Right ventricle myocardium inferior (tissue), 1 donor: ENCODE measurements at regions not wholly inside any gene's neighbourhood (a gene's known extent, or its start where the extent isn't known, plus 50 kb on each side); places are given as distances from the start of the nearest gene placed in this dataset.

Experiments used
- ATAC-seq: fragments of 200-7000 bp; cut with Tn5 transposase; one replicate; pipeline ENCODE4 v1.9.1; 2020; ENCODE audit warnings: mild to moderate bottlenecking, moderate library complexity
- DNase-seq: peaks from one replicate; pipeline ENCODE4 v3.0.0; 2021; ENCODE audit errors: missing footprints
- intact Hi-C: fragments of 100-400 bp; cut with DNase I; formaldehyde crosslinking; loops from one replicate; pipeline ENCODE4 v1.11.0; 2022
- donor health status: DM: no; HTN: yes; CAD: no; lungs with severe emphysema.

GRCh38 chr15:70531576-70531975, 231.8 kb downstream of the UACA start:
- ATAC-seq (no peak), DNase-seq (no peak)
- intact Hi-C loops, result no loop called here

GRCh38 chr15:70530906-70531305, 232.5 kb downstream of the UACA start:
- no peak for ATAC-seq
- intact Hi-C loops, result no loop called here
- DNase-seq, result no peak

GRCh38 chr15:70530503-70530902, 232.9 kb downstream of the UACA start:
- ATAC-seq, result peak; percentile 61
- no peak for DNase-seq
- intact Hi-C loops, result no loop called here

- ATAC-seq (peak; percentile 80), DNase-seq (no peak)
- intact Hi-C loops, result no loop called here
Observed at GRCh38 chr15:70530017-70530499, 233.3 kb downstream of the UACA start.

GRCh38 chr15:70528816-70529215, 234.5 kb downstream of the UACA start:
- intact Hi-C loops, result no loop called here
- DNase-seq (no peak), ATAC-seq (no peak)

GRCh38 chr15:70528270-70528706, 235.1 kb downstream of the UACA start:
- intact Hi-C loops, result no loop called here
- DNase-seq (no peak), ATAC-seq (no peak)

GRCh38 chr15:70526974-70527325, 236.4 kb downstream of the UACA start:
- DNase-seq (no peak), ATAC-seq (no peak)
- intact Hi-C loops, result no loop called here

- DNase-seq (peak; percentile 51), ATAC-seq (no peak)
- intact Hi-C loops, result no loop called here
Observed at GRCh38 chr15:70526221-70526973, 237.0 kb downstream of the UACA start.

- intact Hi-C loops, result no loop called here
- DNase-seq (no peak), ATAC-seq (no peak)
Observed at GRCh38 chr15:70525551-70525950, 237.8 kb downstream of the UACA start.

- ATAC-seq (no peak), DNase-seq (peak; percentile 17)
- intact Hi-C loops, result no loop called here
Observed at GRCh38 chr15:70524470-70524869, 238.9 kb downstream of the UACA start.

- intact Hi-C loops, result no loop called here
- peak; percentile 14 for DNase-seq
Observed at GRCh38 chr15:70523616-70524015, 239.7 kb downstream of the UACA start.

GRCh38 chr15:70523192-70523591, 240.2 kb downstream of the UACA start:
- ATAC-seq (no peak), DNase-seq (no peak)
- intact Hi-C loops, result no loop called here

More at GRCh38 chr15:70523616-70524015, 239.7 kb downstream of the UACA start:
- ATAC-seq, result no peak

GRCh38 chr15:70522323-70522966, 240.9 kb downstream of the UACA start:
- no peak for ATAC-seq
- no peak for DNase-seq
- intact Hi-C loops, result no loop called here

- intact Hi-C loops, result no loop called here
- ATAC-seq (no peak), DNase-seq (peak; percentile 42)
Observed at GRCh38 chr15:70521576-70522322, 241.6 kb downstream of the UACA start.

GRCh38 chr15:70519616-70520015, 243.7 kb downstream of the UACA start:
- DNase-seq (peak; percentile 18), ATAC-seq (no peak)
- intact Hi-C loops, result no loop called here

- DNase-seq, result no peak
- intact Hi-C loops, result no loop called here
- no peak for ATAC-seq
Observed at GRCh38 chr15:70519004-70519365, 244.4 kb downstream of the UACA start.

GRCh38 chr15:70518201-70519003, 245.0 kb downstream of the UACA start:
- ATAC-seq (no peak), DNase-seq (no peak)
- intact Hi-C loops, result no loop called here

GRCh38 chr15:70517194-70517590, 246.2 kb downstream of the UACA start:
- intact Hi-C loops, result no loop called here
- no peak for ATAC-seq
- no peak for DNase-seq
